GM11168 (cell line): ENCODE measurements at regions not wholly inside any gene's neighbourhood (a gene's known extent, or its start where the extent isn't known, plus 50 kb on each side); places are given as distances from the start of the nearest gene placed in this dataset.

ENCODE experiments used
- in situ Hi-C: fragments of 300-500 bp; cut with MboI; formaldehyde crosslinking; loops from one replicate; pipeline ENCODE4 v1.12.0; 2022; ENCODE audit warnings: low sequenced_read_pairs; ENCODE audit not compliant: unreplicated experiment

GRCh38 chr21:16588433-16588860, 858.7 kb downstream of the USP25 start:
- in situ Hi-C loops = no loop called here

DNA sequence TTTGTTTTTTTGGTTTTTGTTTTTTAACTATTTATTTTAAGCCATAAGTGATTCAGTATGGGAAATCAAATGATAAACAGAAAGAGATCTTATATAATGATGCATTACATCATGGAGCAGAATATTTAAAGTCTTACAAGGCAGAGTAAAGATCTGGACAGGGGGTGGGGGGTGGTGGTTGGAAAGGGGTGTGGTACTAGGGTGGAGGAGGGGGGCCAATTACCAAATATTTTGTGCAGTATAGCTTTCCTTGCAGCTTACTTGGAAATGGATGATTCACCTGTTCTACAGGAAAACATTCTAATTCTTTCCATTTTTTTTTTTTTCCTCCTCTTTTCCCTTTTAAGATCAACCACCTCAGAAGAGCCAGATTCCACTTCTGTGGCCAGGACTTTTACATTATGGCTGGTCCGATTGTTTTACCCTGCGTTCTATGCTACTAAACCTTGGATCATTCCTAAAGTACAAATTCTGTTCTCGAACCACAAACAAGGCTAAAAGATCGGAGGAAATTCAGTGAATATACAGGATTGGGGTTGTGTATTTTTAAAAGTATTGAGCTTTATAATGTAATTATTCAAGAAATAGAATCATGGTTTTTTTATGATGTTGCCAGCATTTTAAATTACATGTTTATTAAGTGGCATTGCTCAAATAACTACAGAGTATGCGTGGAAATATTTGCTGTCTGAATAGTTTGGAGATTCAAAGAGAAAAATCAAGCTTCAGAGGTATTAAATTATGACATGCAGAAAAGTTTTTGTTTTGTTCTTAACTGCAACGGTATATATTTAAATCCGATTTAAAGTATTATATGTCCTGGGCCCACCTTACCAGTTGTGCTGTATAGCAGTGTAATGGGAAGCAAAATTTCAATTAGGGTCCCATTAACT, 859.5 kb downstream of the USP25 start:
- in situ Hi-C loops = no loop called here

GRCh38 chr21:16590186-16590585, 860.4 kb downstream of the USP25 start:
- in situ Hi-C loops = no loop called here

- in situ Hi-C loops = no loop called here
These were observed 861.0 kb downstream of the USP25 start for GRCh38 chr21:16590641-16591292.

GRCh38 chr21:16592381-16592780, 862.6 kb downstream of the USP25 start:
- in situ Hi-C loops = no loop called here

- in situ Hi-C loops = no loop called here
These were observed 864.4 kb downstream of the USP25 start for GRCh38 chr21:16594191-16594590.

- in situ Hi-C loops = no loop called here
These were observed 866.6 kb downstream of the USP25 start for GRCh38 chr21:16596369-16596768.

DNA sequence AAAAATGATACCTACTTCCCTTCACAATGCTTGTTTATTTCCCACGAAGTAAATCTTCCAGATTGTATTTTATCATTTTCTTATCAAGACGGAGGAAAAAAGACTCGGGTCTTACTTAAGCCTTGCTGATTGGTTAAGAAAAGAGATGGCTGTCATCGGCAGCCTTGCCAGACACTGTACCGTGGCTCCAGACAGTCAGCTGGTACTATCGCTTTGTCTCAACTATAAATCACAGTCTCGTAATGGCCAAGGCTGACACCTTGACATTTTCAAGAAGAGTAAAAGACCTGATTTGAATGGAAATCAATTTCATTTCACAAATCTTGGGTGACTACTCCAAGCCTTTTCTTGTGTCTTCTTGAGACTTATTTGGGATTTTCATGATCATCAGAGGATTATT, 868.0 kb downstream of the USP25 start:
- in situ Hi-C loops = no loop called here

DNA sequence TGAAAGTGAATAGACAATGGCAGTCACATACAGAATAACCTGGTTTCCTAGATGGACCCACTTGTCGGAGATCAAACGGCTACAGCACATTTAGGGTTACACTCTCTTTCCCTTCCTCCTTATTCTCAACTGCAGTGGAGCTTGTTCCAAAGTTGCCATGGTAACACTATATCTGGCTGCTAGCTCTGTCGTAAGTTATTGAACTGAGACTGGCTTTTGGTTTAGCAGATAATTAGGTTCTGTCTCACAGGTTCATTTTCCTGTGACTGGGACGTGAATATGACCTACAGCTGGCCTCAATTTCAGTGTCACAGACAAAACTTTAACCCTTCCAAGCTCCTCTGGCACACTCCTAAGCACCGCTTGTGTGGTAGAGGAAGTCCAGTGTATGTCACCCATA, 875.8 kb downstream of the USP25 start:
- in situ Hi-C loops = no loop called here

GRCh38 chr21:16606271-16606670, 876.5 kb downstream of the USP25 start:
- in situ Hi-C loops = no loop called here

- in situ Hi-C loops = no loop called here
These were observed 878.5 kb downstream of the USP25 start for GRCh38 chr21:16608209-16608830.

DNA sequence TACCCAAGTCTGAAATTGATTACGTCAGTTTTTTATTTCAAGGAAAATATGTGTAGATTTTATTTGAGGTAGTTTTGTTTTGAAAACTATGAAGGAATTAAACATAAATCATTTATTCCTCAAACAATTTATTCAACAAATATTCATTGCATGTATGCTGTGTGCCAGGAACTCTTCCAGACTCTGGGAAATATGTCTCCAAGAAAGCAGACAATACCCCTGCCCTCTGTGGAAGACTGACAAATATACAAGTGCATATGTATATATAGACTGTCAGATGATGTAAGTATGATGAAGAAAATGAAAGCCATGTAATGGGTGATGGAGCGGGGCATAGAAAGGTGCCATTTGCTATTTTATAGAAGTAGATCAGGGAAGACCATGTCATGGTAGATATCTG, 889.5 kb downstream of the USP25 start:
- in situ Hi-C loops = no loop called here

- in situ Hi-C loops = no loop called here
These were observed 891.1 kb downstream of the USP25 start for GRCh38 chr21:16620786-16621320.

GRCh38 chr21:16624479-16625118, 888.2 kb upstream of the CXADR start:
- in situ Hi-C loops = no loop called here

DNA sequence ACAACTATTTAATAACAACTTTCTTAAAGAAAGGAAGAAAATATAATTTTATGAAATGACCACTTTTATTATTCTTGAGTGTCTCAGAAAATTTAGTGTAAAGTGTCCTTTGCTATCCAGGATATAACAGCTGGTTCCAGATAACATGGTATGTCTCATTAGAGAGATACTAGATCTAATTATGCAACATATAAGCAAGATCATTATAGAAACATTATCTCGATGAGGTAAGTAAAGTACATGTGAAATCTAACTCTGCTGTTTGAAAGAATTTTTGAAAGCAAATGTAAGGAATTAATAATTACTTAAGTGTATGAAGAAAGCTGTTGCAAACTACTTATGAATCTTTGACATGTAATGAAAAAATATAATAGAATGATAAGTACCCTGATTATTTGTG, 887.4 kb upstream of the CXADR start:
- in situ Hi-C loops = no loop called here

DNA sequence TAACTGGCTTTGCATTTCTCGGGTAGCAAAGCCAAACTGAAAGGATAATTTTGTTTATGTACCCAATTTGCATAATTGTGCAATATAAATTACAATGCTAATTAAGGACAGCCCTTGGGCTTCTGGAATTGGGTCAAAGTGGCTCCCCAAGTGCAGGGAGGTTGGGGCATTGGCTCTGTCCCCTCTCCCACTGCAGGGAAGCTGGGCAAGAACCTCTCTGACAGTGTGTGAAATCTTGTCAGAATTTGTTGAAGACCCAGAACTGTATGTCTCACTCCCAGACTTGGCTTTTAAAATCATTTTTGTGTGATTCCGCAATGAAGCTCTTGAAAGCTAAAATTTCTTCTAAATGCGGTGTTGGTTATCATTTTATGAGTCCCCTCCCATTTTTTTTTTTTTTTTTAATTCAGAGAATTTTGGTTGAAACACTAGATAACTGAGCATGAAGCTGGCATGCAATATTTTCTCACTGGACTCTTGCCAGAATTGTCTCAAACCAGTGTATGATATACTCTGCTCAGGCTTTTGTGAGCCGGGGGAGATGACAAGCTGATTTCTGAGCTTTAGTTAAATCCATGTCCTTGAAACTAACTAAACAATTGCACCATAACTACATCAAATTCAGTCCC, 878.9 kb upstream of the CXADR start:
- in situ Hi-C loops = no loop called here

- in situ Hi-C loops = no loop called here
These were observed 878.3 kb upstream of the CXADR start for GRCh38 chr21:16634515-16634914.

GRCh38 chr21:16640297-16641027, 872.4 kb upstream of the CXADR start:
- in situ Hi-C loops = no loop called here

GRCh38 chr21:16642353-16642752, 870.5 kb upstream of the CXADR start:
- in situ Hi-C loops = no loop called here
